GM12878 (cell line): ENCODE measurements at regions not wholly inside any gene's neighbourhood (a gene's known extent, or its start where the extent isn't known, plus 50 kb on each side); places are given as distances from the start of the nearest gene placed in this dataset.

Experiments
- BCL11A ChIP-seq: IDR thresholded peaks from 2 replicates; pipeline ENCODE4 v1.6.1; 2011; ENCODE audit warnings: low read depth, low read length
- CBX3 ChIP-seq: fragments of 200-600 bp; sonication (generic); IDR thresholded peaks from 2 replicates; pipeline ENCODE4 v1.6.1; 2016; ENCODE audit warnings: low read depth, borderline replicate concordance
- CHD1 ChIP-seq: IDR thresholded peaks from 2 replicates; pipeline ENCODE4 v1.6.1; 2012; ENCODE audit warnings: low read depth, low read length, improper control_type of control experiment
- FOS ChIP-seq: IDR thresholded peaks from 3 replicates; pipeline ENCODE4 v1.6.1; 2011; ENCODE audit warnings: borderline replicate concordance; ENCODE audit not compliant: insufficient read length; ENCODE audit errors: extremely low read depth
- GABPA ChIP-seq: IDR thresholded peaks from 2 replicates; pipeline ENCODE4 v1.6.1; 2014; ENCODE audit warnings: antibody characterized with exemption, low read depth, mild to moderate bottlenecking, inconsistent platforms
- NKRF ChIP-seq: fragments of 450-650 bp; conservative IDR thresholded peaks from 2 replicates; pipeline ENCODE4 v1.6.1; 2017; ENCODE audit warnings: mild to moderate bottlenecking, moderate library complexity
- RAD51 ChIP-seq: fragments of 450-650 bp; IDR thresholded peaks from 2 replicates; pipeline ENCODE4 v1.6.1; 2016; ENCODE audit warnings: moderate library complexity, mild to moderate bottlenecking, inconsistent platforms
- STAT1 ChIP-seq: fragments of 450-650 bp; conservative IDR thresholded peaks from 2 replicates; pipeline ENCODE4 v1.6.1; 2014; ENCODE audit warnings: antibody characterized with exemption, mild to moderate bottlenecking
- ZBTB40 ChIP-seq: fragments of 450-650 bp; IDR thresholded peaks from 2 replicates; pipeline ENCODE4 v1.6.1; 2016; ENCODE audit warnings: mild to moderate bottlenecking, moderate library complexity, borderline replicate concordance

- no peak for TF ChIP-seq ZBTB40
- TF ChIP-seq NKRF: no peak
- no peak for TF ChIP-seq BCL11A
- TF ChIP-seq CBX3: no peak
- no peak for TF ChIP-seq STAT1
- TF ChIP-seq FOS: no peak
- TF ChIP-seq CHD1: no peak
- TF ChIP-seq RAD51: no peak
- no peak for TF ChIP-seq GABPA
- TF ChIP-seq, all 136 proteins: peak for 0
These were observed 166.6 kb upstream of the MKLN1 start (continued) for GRCh38 chr7:131161103-131161502.
